ENCODE measurements at regions not wholly inside any gene's neighbourhood (a gene's known extent, or its start where the extent isn't known, plus 50 kb on each side); places are given as distances from the start of the nearest gene placed in this dataset.
"Not testable (repeated sequence)": the region's sequence is repeated elsewhere in the genome, so short reads cannot be mapped to it uniquely, and the experiment has no call there.

- Mint-ChIP-seq H3K27me3 (peaks cover 13% of the 10 kb centered on the region), H3K27ac (no peak overlapping the region), H3K4me1 (peaks cover 2% of the 10 kb centered on the region), H3K4me3 (no peak overlapping the region), H3K36me3 (no peaks in the 10 kb centered on the region), H3K9me3 (no peaks in the 10 kb centered on the region)
- CTCF ChIA-PET, result no interaction called here
- no peak for DNase-seq
These were observed 171.2 kb downstream of the POTEB3 start for GRCh38 chr15:21269121-21269520.

GRCh38 chr15:21268436-21268940 lies 171.8 kb downstream of the POTEB3 start:
- no peaks in the 10 kb centered on the region for H3K9me3 Mint-ChIP-seq
- no peak overlapping the region for H3K4me3 Mint-ChIP-seq
- no peaks in the 10 kb centered on the region for H3K36me3 Mint-ChIP-seq
- no peak overlapping the region for H3K27ac Mint-ChIP-seq
- H3K27me3 Mint-ChIP-seq, result peaks cover 13% of the 10 kb centered on the region
- CTCF ChIA-PET, result no interaction called here
- H3K4me1 Mint-ChIP-seq, result peaks cover 2% of the 10 kb centered on the region
- DNase-seq, result no peak

- Mint-ChIP-seq H3K4me1 (peaks cover 2% of the 10 kb centered on the region), H3K27me3 (peaks cover 13% of the 10 kb centered on the region), H3K9me3 (no peaks in the 10 kb centered on the region), H3K36me3 (no peaks in the 10 kb centered on the region), H3K4me3 (no peak overlapping the region), H3K27ac (no peak overlapping the region)
- DNase-seq, result no peak
- CTCF ChIA-PET, result no interaction called here
These were observed 172.5 kb downstream of the POTEB3 start for GRCh38 chr15:21267671-21268395.

GRCh38 chr15:21267226-21267625 lies 173.1 kb downstream of the POTEB3 start:
- no peaks in the 10 kb centered on the region for H3K36me3 Mint-ChIP-seq
- no peaks in the 10 kb centered on the region for H3K9me3 Mint-ChIP-seq
- CTCF ChIA-PET, result no interaction called here
- H3K4me1 Mint-ChIP-seq, result peaks cover 2% of the 10 kb centered on the region
- H3K27me3 Mint-ChIP-seq, result peaks cover 18% of the 10 kb centered on the region
- no peak overlapping the region for H3K4me3 Mint-ChIP-seq
- no peak overlapping the region for H3K27ac Mint-ChIP-seq
- no peak for DNase-seq

- H3K4me3 Mint-ChIP-seq, H3K27ac Mint-ChIP-seq, DNase-seq, H3K36me3 Mint-ChIP-seq, H3K4me1 Mint-ChIP-seq, CTCF ChIA-PET, H3K9me3 Mint-ChIP-seq: not testable (repeated sequence)
- H3K27me3 Mint-ChIP-seq, result peaks cover 19% of the 10 kb centered on the region
These were observed 174.7 kb downstream of the POTEB3 start for GRCh38 chr15:21265628-21266027.

- Mint-ChIP-seq H3K4me1 (no peaks in the 10 kb centered on the region), H3K9me3 (no peaks in the 10 kb centered on the region), H3K36me3 (no peaks in the 10 kb centered on the region), H3K4me3 (no peak overlapping the region), H3K27me3 (peaks cover 15% of the 10 kb centered on the region), H3K27ac (no peak overlapping the region)
- CTCF ChIA-PET, result interaction anchor here (0.6 kb wide), 1 partner anchor 34 kb away, joined by 3 read pairs; no protein-coding TSS in a partner anchor
- DNase-seq, result no peak
These were observed 177.4 kb downstream of the POTEB3 start for GRCh38 chr15:21262851-21263425.

- H3K9me3 Mint-ChIP-seq, result no peaks in the 10 kb centered on the region
- peaks cover 15% of the 10 kb centered on the region for H3K27me3 Mint-ChIP-seq
- peak; percentile 21 for DNase-seq
- CTCF ChIA-PET, result interaction anchor here (0.6 kb wide), 1 partner anchor 35 kb away, joined by 3 read pairs; no protein-coding TSS in a partner anchor
- no peaks in the 10 kb centered on the region for H3K4me1 Mint-ChIP-seq
- no peak overlapping the region for H3K4me3 Mint-ChIP-seq
- no peak overlapping the region for H3K27ac Mint-ChIP-seq
- H3K36me3 Mint-ChIP-seq, result no peaks in the 10 kb centered on the region
These were observed 178.1 kb downstream of the POTEB3 start for GRCh38 chr15:21261965-21262850.

GRCh38 chr15:21261396-21261964 lies 178.8 kb downstream of the POTEB3 start:
- no peaks in the 10 kb centered on the region for H3K4me1 Mint-ChIP-seq
- DNase-seq, result no peak
- CTCF ChIA-PET, result no interaction called here
- no peak overlapping the region for H3K4me3 Mint-ChIP-seq
- no peaks in the 10 kb centered on the region for H3K36me3 Mint-ChIP-seq
- peaks cover 15% of the 10 kb centered on the region for H3K27me3 Mint-ChIP-seq
- no peak overlapping the region for H3K27ac Mint-ChIP-seq
- H3K9me3 Mint-ChIP-seq, result no peaks in the 10 kb centered on the region

GRCh38 chr15:21260966-21261395 lies 179.3 kb downstream of the POTEB3 start:
- H3K9me3 Mint-ChIP-seq, result no peaks in the 10 kb centered on the region
- H3K36me3 Mint-ChIP-seq, result no peaks in the 10 kb centered on the region
- no peak overlapping the region for H3K4me3 Mint-ChIP-seq
- peaks cover 15% of the 10 kb centered on the region for H3K27me3 Mint-ChIP-seq
- no peak overlapping the region for H3K27ac Mint-ChIP-seq
- no peaks in the 10 kb centered on the region for H3K4me1 Mint-ChIP-seq
- CTCF ChIA-PET, result no interaction called here
- no peak for DNase-seq

GRCh38 chr15:21258635-21259034 lies 181.7 kb downstream of the POTEB3 start:
- H3K9me3 Mint-ChIP-seq, H3K36me3 Mint-ChIP-seq, H3K4me3 Mint-ChIP-seq, H3K27ac Mint-ChIP-seq, H3K4me1 Mint-ChIP-seq, DNase-seq, CTCF ChIA-PET: not testable (repeated sequence)
- H3K27me3 Mint-ChIP-seq, result peaks cover 15% of the 10 kb centered on the region

GRCh38 chr15:21249508-21250019 lies 190.7 kb downstream of the POTEB3 start:
- H3K27ac Mint-ChIP-seq, H3K9me3 Mint-ChIP-seq, H3K27me3 Mint-ChIP-seq, H3K4me1 Mint-ChIP-seq, H3K4me3 Mint-ChIP-seq, DNase-seq, CTCF ChIA-PET, H3K36me3 Mint-ChIP-seq: not testable (repeated sequence)

Measured in activated naive CD4-positive, alpha-beta T cell treated with anti-CD3 and anti-CD28 coated beads, Interleukin-2, amount 10 ng/mL, durations not matched to agents 7 days and 5 days (primary cell).